Ovary (tissue), 7 donors: ENCODE measurements at regions not wholly inside any gene's neighbourhood (a gene's known extent, or its start where the extent isn't known, plus 50 kb on each side); places are given as distances from the start of the nearest gene placed in this dataset.

Experiments
- DNase-seq, 5 donors: peaks; one replicate each; pipeline ENCODE4 v3.0.0-alpha.2; 2019 to 2020
- H3K27ac ChIP-seq, 2 donors: fragments of 200-600 bp; one replicate each; pipeline versions ENCODE4 v1.5.1 to v1.8.0; 2019 to 2022
- H3K27me3 ChIP-seq: fragments of 200-600 bp; one replicate; pipeline ENCODE4 v1.8.0; 2022
- H3K36me3 ChIP-seq: fragments of 200-600 bp; sonication (generic); one replicate; pipeline ENCODE4 v1.5.1; 2019
- H3K4me1 ChIP-seq: one replicate; pipeline ENCODE4 v1.8.1; 2013; ENCODE audit warnings: mild to moderate bottlenecking, moderate library complexity; ENCODE audit not compliant: insufficient read depth
- H3K4me3 ChIP-seq: fragments of 200-600 bp; sonication (generic); one replicate; pipeline ENCODE4 v1.5.1; 2017
- H3K9me3 ChIP-seq, 2 donors: fragments of 200-600 bp in 1 of 2; sonication (generic) in 1 of 2; one replicate each; pipeline versions ENCODE4 v1.5.1 to v1.8.1; 2013 to 2019; ENCODE audit warnings: mild to moderate bottlenecking in 1 of 2, moderate library complexity in 1 of 2
- EP300 ChIP-seq: sonication (generic); formaldehyde crosslinking; IDR thresholded peaks from one replicate; pipeline ENCODE4 v1.6.1; 2017; ENCODE audit warnings: antibody characterized with exemption
- POLR2A ChIP-seq: fragments of 450-650 bp; IDR thresholded peaks from one replicate; pipeline ENCODE4 v1.6.1; 2017; ENCODE audit warnings: antibody characterized with exemption, mild to moderate bottlenecking, moderate library complexity
- WGBS, 3 donors: extraction: QIAGEN DNeasy Blood & Tissue Kit in 1 of 3; methylation state at CpG; one replicate each; pipeline versions ENCODE4 v1.1.5 to v1.1.7; 2013 to 2017; 5-methylcytosine and 5-hydroxymethylcytosine counted together
- intact Hi-C, 4 donors: fragments of 100-400 bp; cut with DNase I; formaldehyde crosslinking; loops; one replicate each; pipeline versions ENCODE4 v1.11.0 to v1.15.1; 2022 to 2023
- TF ChIP-seq, protein P1 (sequence below), 3 donors: fragments of 450-650 bp in 2 of 3; fragments of 200-600 bp in 1 of 3; IDR thresholded peaks; one replicate each; pipeline versions ENCODE4 v1.5.1 to v1.8.0; 2016 to 2022; ENCODE audit warnings: antibody characterized with exemption in 3 of 3, mild to moderate bottlenecking in 1 of 3
- donor health status: DM: no; HTN: no; CAD: no; lungs with moderate emphysema.
- donor health status: DM: no; HTN: no; CAD: no.
- donor health status: Bipolar disorder and iron deficiency.
- donor health status: DM: no; HTN: no; CAD: no.
- donor health status: DM: yes; HTN: yes; CAD: no.

DNA sequence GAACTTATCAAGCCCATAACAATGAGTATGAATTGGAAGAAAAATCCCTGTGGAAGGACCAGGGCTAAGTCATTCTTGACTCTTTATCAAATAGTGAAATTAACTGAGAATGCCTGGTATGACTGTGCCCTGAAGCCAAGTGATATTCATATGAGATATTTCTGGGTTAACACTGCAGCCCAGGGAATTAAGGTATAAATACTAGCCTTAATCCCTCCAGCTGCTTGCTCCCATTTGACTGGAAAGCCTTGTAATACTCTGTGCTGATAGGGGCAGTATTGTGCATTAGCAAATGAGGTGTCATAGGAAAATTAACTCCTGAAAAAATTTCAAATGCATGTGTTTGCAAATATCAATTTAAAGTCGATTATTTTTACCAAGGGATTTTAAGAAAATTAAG lies 568.8 kb downstream of the LMO4 start:
- no peak overlapping the region for H3K27ac ChIP-seq
- TF ChIP-seq POLR2A (no peak), EP300 (no peak)
- TF ChIP-seq, protein P1, sequence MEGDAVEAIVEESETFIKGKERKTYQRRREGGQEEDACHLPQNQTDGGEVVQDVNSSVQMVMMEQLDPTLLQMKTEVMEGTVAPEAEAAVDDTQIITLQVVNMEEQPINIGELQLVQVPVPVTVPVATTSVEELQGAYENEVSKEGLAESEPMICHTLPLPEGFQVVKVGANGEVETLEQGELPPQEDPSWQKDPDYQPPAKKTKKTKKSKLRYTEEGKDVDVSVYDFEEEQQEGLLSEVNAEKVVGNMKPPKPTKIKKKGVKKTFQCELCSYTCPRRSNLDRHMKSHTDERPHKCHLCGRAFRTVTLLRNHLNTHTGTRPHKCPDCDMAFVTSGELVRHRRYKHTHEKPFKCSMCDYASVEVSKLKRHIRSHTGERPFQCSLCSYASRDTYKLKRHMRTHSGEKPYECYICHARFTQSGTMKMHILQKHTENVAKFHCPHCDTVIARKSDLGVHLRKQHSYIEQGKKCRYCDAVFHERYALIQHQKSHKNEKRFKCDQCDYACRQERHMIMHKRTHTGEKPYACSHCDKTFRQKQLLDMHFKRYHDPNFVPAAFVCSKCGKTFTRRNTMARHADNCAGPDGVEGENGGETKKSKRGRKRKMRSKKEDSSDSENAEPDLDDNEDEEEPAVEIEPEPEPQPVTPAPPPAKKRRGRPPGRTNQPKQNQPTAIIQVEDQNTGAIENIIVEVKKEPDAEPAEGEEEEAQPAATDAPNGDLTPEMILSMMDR (IDR thresholded peaks at IDR 0.05), result no peak
- H3K9me3 ChIP-seq, result no peaks in the 10 kb centered on the region
- intact Hi-C loops, result no loop called here
- no peaks in the 10 kb centered on the region for H3K4me1 ChIP-seq
- DNase-seq, result no peak
- WGBS, 3 donors, result 44 to 66% (median 62%) methylated on average over 1 of the region's 1 CpG
- H3K27me3 ChIP-seq, result no peaks in the 10 kb centered on the region
- no peak overlapping the region for H3K4me3 ChIP-seq
- H3K36me3 ChIP-seq, result no peaks in the 10 kb centered on the region

GRCh38 chr1:87898431-87898830 lies 569.8 kb downstream of the LMO4 start:
- Histone ChIP-seq H3K27me3 (no peaks in the 10 kb centered on the region), H3K36me3 (no peaks in the 10 kb centered on the region), H3K4me3 (no peak overlapping the region), H3K27ac (no peak overlapping the region), H3K9me3 (no peaks in the 10 kb centered on the region), H3K4me1 (no peaks in the 10 kb centered on the region)
- no peak for DNase-seq
- WGBS, 3 donors, result 56 to 67% (median 66%) methylated on average over 4 of the region's 4 CpGs
- intact Hi-C loops, result no loop called here
- TF ChIP-seq EP300 (no peak), POLR2A (no peak)
- TF ChIP-seq, protein P1 (IDR thresholded peaks at IDR 0.05), result no peak

- no peak for DNase-seq
- TF ChIP-seq, protein P1 (IDR thresholded peaks at IDR 0.05), result no peak
- TF ChIP-seq POLR2A, result no peak
- no peak for TF ChIP-seq EP300
- WGBS, 3 donors, result 57 to 66% (median 59%) methylated on average over 2 of the region's 2 CpGs
- no peaks in the 10 kb centered on the region for H3K9me3 ChIP-seq
- H3K36me3 ChIP-seq, result no peaks in the 10 kb centered on the region
- intact Hi-C loops, result no loop called here
- no peaks in the 10 kb centered on the region for H3K4me1 ChIP-seq
- H3K27ac ChIP-seq, result no peak overlapping the region
- H3K27me3 ChIP-seq, result no peaks in the 10 kb centered on the region
- H3K4me3 ChIP-seq, result no peak overlapping the region
Observed at GRCh38 chr1:87899017-87899416, 570.3 kb downstream of the LMO4 start.

GRCh38 chr1:87899746-87900145 lies 571.1 kb downstream of the LMO4 start:
- Histone ChIP-seq H3K27ac (no peak overlapping the region), H3K9me3 (no peaks in the 10 kb centered on the region), H3K27me3 (no peaks in the 10 kb centered on the region), H3K4me1 (no peaks in the 10 kb centered on the region), H3K4me3 (no peak overlapping the region), H3K36me3 (no peaks in the 10 kb centered on the region)
- WGBS, 3 donors, result 75 to 93% (median 82%) methylated on average over 3 of the region's 3 CpGs
- TF ChIP-seq EP300, result no peak
- TF ChIP-seq, protein P1 (IDR thresholded peaks at IDR 0.05), result no peak
- no peak for TF ChIP-seq POLR2A
- intact Hi-C loops, result no loop called here
- DNase-seq, result no peak

GRCh38 chr1:87902830-87903229 lies 574.1 kb downstream of the LMO4 start:
- no peak for DNase-seq
- no peaks in the 10 kb centered on the region for H3K9me3 ChIP-seq
- no peaks in the 10 kb centered on the region for H3K4me1 ChIP-seq
- no peaks in the 10 kb centered on the region for H3K36me3 ChIP-seq
- 5 to 12% (median 8%) methylated on average over 4 of the region's 4 CpGs for WGBS, 3 donors
- H3K4me3 ChIP-seq, result no peak overlapping the region
- H3K27me3 ChIP-seq, result no peaks in the 10 kb centered on the region
- intact Hi-C loops, result no loop called here
- no peak overlapping the region for H3K27ac ChIP-seq
- TF ChIP-seq POLR2A, result no peak
- TF ChIP-seq EP300, result no peak
- TF ChIP-seq, protein P1 (IDR thresholded peaks at IDR 0.05), result no peak
